H9 (cell line): ENCODE measurements at regions not wholly inside any gene's neighbourhood (a gene's known extent, or its start where the extent isn't known, plus 50 kb on each side); places are given as distances from the start of the nearest gene placed in this dataset.

Source experiments
- DNase-seq: peaks from one replicate; pipeline ENCODE4 v3.0.0-alpha.2; 2017
- H2AFZ ChIP-seq: one replicate; pipeline ENCODE4 v1.6.1; 2013; ENCODE audit warnings: mild to moderate bottlenecking, low read length, control low read depth, moderate library complexity
- H2AK5ac ChIP-seq: 2 replicates; pipeline ENCODE4 v1.6.1; 2013; ENCODE audit warnings: low read length, control low read depth, mixed read lengths; ENCODE audit not compliant: insufficient read length
- H2BK120ac ChIP-seq: one replicate; pipeline ENCODE4 v1.6.1; 2013; ENCODE audit warnings: low read depth, mild to moderate bottlenecking, low read length, control low read depth, inconsistent platforms; ENCODE audit not compliant: poor library complexity, severe bottlenecking
- H2BK12ac ChIP-seq: 2 replicates; pipeline ENCODE4 v1.6.1; 2013; ENCODE audit warnings: low read length, control low read depth, mixed read lengths, low read depth; ENCODE audit not compliant: insufficient read length
- H2BK15ac ChIP-seq: 2 replicates; pipeline ENCODE4 v1.6.1; 2013; ENCODE audit warnings: low read depth, low read length, control low read depth
- H2BK20ac ChIP-seq: one replicate; pipeline ENCODE4 v1.6.1; 2013; ENCODE audit warnings: low read depth, mild to moderate bottlenecking, low read length, control low read depth, inconsistent platforms; ENCODE audit not compliant: poor library complexity, severe bottlenecking
- H2BK5ac ChIP-seq: 2 replicates; pipeline ENCODE4 v1.6.1; 2013; ENCODE audit warnings: low read length, control low read depth, mixed read lengths; ENCODE audit not compliant: insufficient read length
- H3K14ac ChIP-seq: 2 replicates; pipeline ENCODE4 v1.6.1; 2013; ENCODE audit warnings: low read length, control low read depth; ENCODE audit not compliant: insufficient read depth
- H3K18ac ChIP-seq: 2 replicates; pipeline ENCODE4 v1.6.1; 2013; ENCODE audit warnings: low read depth, mild to moderate bottlenecking, mixed read lengths, low read length, control low read depth; ENCODE audit not compliant: insufficient read length
- H3K23ac ChIP-seq: 2 replicates; pipeline ENCODE4 v1.6.1; 2013; ENCODE audit warnings: low read length, control low read depth, mixed read lengths, low read depth; ENCODE audit not compliant: insufficient read length
- H3K23me2 ChIP-seq: 2 replicates; pipeline ENCODE4 v1.6.1; 2013; ENCODE audit warnings: low read depth, mild to moderate bottlenecking, mixed read lengths, low read length, control low read depth; ENCODE audit not compliant: insufficient read length, poor library complexity, severe bottlenecking
- H3K27ac ChIP-seq: 2 replicates; pipeline ENCODE4 v1.5.1; 2013; ENCODE audit warnings: low read length, control low read depth, mixed read lengths, low read depth; ENCODE audit not compliant: insufficient read length
- H3K27me3 ChIP-seq: 2 replicates; pipeline ENCODE4 v1.6.1; 2013; ENCODE audit warnings: low read length, control low read depth, inconsistent platforms; ENCODE audit not compliant: insufficient read depth
- H3K4ac ChIP-seq: 2 replicates; pipeline ENCODE4 v1.6.1; 2013; ENCODE audit warnings: low read depth, mild to moderate bottlenecking, control low read depth, inconsistent platforms, low read length, moderate library complexity
- H3K4me1 ChIP-seq: 2 replicates; pipeline ENCODE4 v1.6.1; 2013; ENCODE audit warnings: low read length, control low read depth, inconsistent platforms; ENCODE audit not compliant: insufficient read depth
- H3K4me2 ChIP-seq: 2 replicates; pipeline ENCODE4 v1.6.1; 2013; ENCODE audit warnings: low read length, control low read depth, mixed read lengths; ENCODE audit not compliant: insufficient read length, insufficient read depth
- H3K56ac ChIP-seq: 2 replicates; pipeline ENCODE4 v1.6.1; 2013; ENCODE audit warnings: low read depth, mild to moderate bottlenecking, mixed read lengths, low read length, control low read depth; ENCODE audit not compliant: insufficient read length
- H3K79me1 ChIP-seq: 2 replicates; pipeline ENCODE4 v1.6.1; 2013; ENCODE audit warnings: low read depth, mild to moderate bottlenecking, moderate library complexity, low read length, control low read depth, inconsistent platforms; ENCODE audit not compliant: insufficient read depth, poor library complexity, severe bottlenecking
- H3K79me2 ChIP-seq: 2 replicates; pipeline ENCODE4 v1.6.1; 2013; ENCODE audit warnings: low read length, control low read depth, inconsistent platforms; ENCODE audit not compliant: insufficient read depth
- H3K9ac ChIP-seq: 2 replicates; pipeline ENCODE4 v1.6.1; 2013; ENCODE audit warnings: low read length, control low read depth, mixed read lengths; ENCODE audit not compliant: insufficient read length; ENCODE audit errors: extremely low read depth
- H3K9me3 ChIP-seq: one replicate; pipeline ENCODE4 v1.6.1; 2013; ENCODE audit warnings: low read depth, low read length, inconsistent platforms; ENCODE audit not compliant: control insufficient read depth
- H3T11ph ChIP-seq: one replicate; pipeline ENCODE4 v1.6.1; 2013; ENCODE audit warnings: mild to moderate bottlenecking, low read length, control low read depth, inconsistent platforms
- H4K20me1 ChIP-seq: one replicate; pipeline ENCODE4 v1.6.1; 2013; ENCODE audit not compliant: control insufficient read depth, insufficient read length, insufficient read depth
- H4K5ac ChIP-seq: 2 replicates; pipeline ENCODE4 v1.6.1; 2013; ENCODE audit warnings: low read depth, mild to moderate bottlenecking, mixed read lengths, low read length, control low read depth; ENCODE audit not compliant: insufficient read length
- H4K8ac ChIP-seq: replicated peaks from 2 replicates; pipeline ENCODE4 v1.6.1; 2013; ENCODE audit warnings: low read length, control low read depth, mixed read lengths, low read depth; ENCODE audit not compliant: insufficient read length
- H4K91ac ChIP-seq: 2 replicates; pipeline ENCODE4 v1.6.1; 2013; ENCODE audit warnings: low read depth, mild to moderate bottlenecking, moderate library complexity, mixed read lengths, low read length, control low read depth; ENCODE audit not compliant: insufficient read length
- H3K27ac Mint-ChIP-seq, 3 experiments: 2 replicates in 2 of 3; 3 replicates in 1 of 3; pipeline ENCODE4 v1.8.0; 2020 to 2021; ENCODE audit warnings: mixed read lengths in 3 of 3, mild to moderate bottlenecking in 1 of 3, moderate library complexity in 1 of 3
- H3K27me3 Mint-ChIP-seq: 2 replicates; pipeline ENCODE4 v1.8.0; 2021; ENCODE audit warnings: low read depth, mild to moderate bottlenecking, moderate library complexity, mixed read lengths
- H3K36me3 Mint-ChIP-seq, 3 experiments: 2 replicates in 2 of 3; 3 replicates in 1 of 3; pipeline ENCODE4 v1.8.0; 2020 to 2021; ENCODE audit warnings: low read depth in 3 of 3, mixed read lengths in 3 of 3; ENCODE audit not compliant: insufficient read depth in 1 of 3
- H3K4me1 Mint-ChIP-seq, 2 experiments: 2 replicates each; pipeline ENCODE4 v1.8.0; 2020; ENCODE audit warnings: mixed read lengths in 2 of 2
- H3K4me3 Mint-ChIP-seq, 2 experiments: 2 replicates in 1 of 2; 3 replicates in 1 of 2; pipeline ENCODE4 v1.8.0; 2020 to 2021; ENCODE audit warnings: mild to moderate bottlenecking in 2 of 2, mixed read lengths in 2 of 2, moderate library complexity in 1 of 2
- H3K9me3 Mint-ChIP-seq, 2 experiments: 2 replicates in 1 of 2; 3 replicates in 1 of 2; pipeline ENCODE4 v1.8.0; 2020; ENCODE audit warnings: mild to moderate bottlenecking in 2 of 2, mixed read lengths in 2 of 2, moderate library complexity in 1 of 2
- WGBS: extraction: QIAGEN DNeasy Blood & Tissue Kit; methylation state at CpG from one replicate; pipeline ENCODE4 v1.1.7; 2013; ENCODE audit warnings: missing lambda C conversion rate, low lambda C conversion rate, mixed read lengths; ENCODE audit not compliant: insufficient read length; ENCODE audit errors: extremely low coverage; 5-methylcytosine and 5-hydroxymethylcytosine counted together
- TF ChIP-seq, protein P1 (sequence below): fragments of 200-600 bp; sonication (generic); conservative IDR thresholded peaks from 3 replicates; pipeline ENCODE4 v1.8.0; 2021; ENCODE audit warnings: antibody characterized with exemption, mild to moderate bottlenecking

DNA sequence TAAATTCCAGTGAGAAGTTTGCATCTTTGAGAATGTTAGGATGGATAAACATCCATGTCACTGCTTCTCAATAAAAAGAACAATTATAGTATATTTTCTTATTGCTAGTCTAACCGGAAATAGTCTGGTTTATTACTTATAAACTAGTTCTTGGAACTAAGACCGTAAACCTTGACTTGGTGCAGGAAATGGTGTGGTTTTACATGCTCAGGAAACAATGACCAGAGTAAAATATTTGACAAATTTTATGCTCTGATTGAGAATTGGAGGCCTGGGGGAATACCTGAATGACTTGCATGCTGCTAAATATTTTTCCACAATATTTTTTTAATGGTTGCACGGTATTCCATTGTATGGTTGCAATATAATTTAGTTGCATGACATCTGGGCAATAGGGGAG is 76.3 kb downstream of the XCL2 start:
- Histone ChIP-seq H3K56ac (no peak overlapping the region), H3T11ph (no peak overlapping the region), H4K5ac (no peak overlapping the region), H3K14ac (no peak overlapping the region), H3K4me2 (no peak overlapping the region), H4K8ac (no peak overlapping the region), H3K9me3 (no peaks in the 10 kb centered on the region), H2BK20ac (no peak overlapping the region), H3K4ac (no peak overlapping the region), H2BK120ac (no peak overlapping the region), H4K20me1 (no peaks in the 10 kb centered on the region), H4K91ac (no peak overlapping the region), H2AK5ac (no peak overlapping the region), H3K79me1 (no peaks in the 10 kb centered on the region), H3K18ac (no peak overlapping the region), H2BK15ac (no peak overlapping the region), H3K79me2 (no peaks in the 10 kb centered on the region), H3K27me3 (no peaks in the 10 kb centered on the region), H3K23me2 (no peaks in the 10 kb centered on the region), H3K23ac (no peak overlapping the region), H3K27ac (no peak overlapping the region), H3K4me1 (peaks cover 8% of the 10 kb centered on the region; the same call in 1 of the 2 replicates), H3K9ac (no peak overlapping the region), H2BK5ac (no peak overlapping the region), H2AFZ (no peak overlapping the region), H2BK12ac (no peak overlapping the region)
- Mint-ChIP-seq H3K4me1 (peaks cover 18 to 35% of the 10 kb centered on the region in 2 experiments), H3K36me3 (no peaks in the 10 kb centered on the region), H3K4me3 (no peak overlapping the region), H3K27me3 (no peaks in the 10 kb centered on the region), H3K27ac (no peak overlapping the region), H3K9me3 (peaks cover 0 to 2% of the 10 kb centered on the region in 2 experiments; a peak in 1 of 5 replicates)
- TF ChIP-seq, protein P1, sequence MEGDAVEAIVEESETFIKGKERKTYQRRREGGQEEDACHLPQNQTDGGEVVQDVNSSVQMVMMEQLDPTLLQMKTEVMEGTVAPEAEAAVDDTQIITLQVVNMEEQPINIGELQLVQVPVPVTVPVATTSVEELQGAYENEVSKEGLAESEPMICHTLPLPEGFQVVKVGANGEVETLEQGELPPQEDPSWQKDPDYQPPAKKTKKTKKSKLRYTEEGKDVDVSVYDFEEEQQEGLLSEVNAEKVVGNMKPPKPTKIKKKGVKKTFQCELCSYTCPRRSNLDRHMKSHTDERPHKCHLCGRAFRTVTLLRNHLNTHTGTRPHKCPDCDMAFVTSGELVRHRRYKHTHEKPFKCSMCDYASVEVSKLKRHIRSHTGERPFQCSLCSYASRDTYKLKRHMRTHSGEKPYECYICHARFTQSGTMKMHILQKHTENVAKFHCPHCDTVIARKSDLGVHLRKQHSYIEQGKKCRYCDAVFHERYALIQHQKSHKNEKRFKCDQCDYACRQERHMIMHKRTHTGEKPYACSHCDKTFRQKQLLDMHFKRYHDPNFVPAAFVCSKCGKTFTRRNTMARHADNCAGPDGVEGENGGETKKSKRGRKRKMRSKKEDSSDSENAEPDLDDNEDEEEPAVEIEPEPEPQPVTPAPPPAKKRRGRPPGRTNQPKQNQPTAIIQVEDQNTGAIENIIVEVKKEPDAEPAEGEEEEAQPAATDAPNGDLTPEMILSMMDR: no peak
- no peak for DNase-seq
- WGBS: no CpG with 5 or more reads among the region's 3 CpGs
